ENCODE measurements at regions not wholly inside any gene's neighbourhood (a gene's known extent, or its start where the extent isn't known, plus 50 kb on each side); places are given as distances from the start of the nearest gene placed in this dataset.

- H3K27me3 ChIP-seq (ENCODE audit: control insufficient read depth in 1 of 2, insufficient read depth in 2 of 2, low read length in 2 of 2) = no peaks in the 10 kb centered on the region
- H3K36me3 ChIP-seq (replicated peaks in 1 of 2; ENCODE audit: control insufficient read depth in 1 of 2, insufficient read depth in 2 of 2, low read length in 2 of 2) = no peaks in the 10 kb centered on the region
- ChIA-PET POLR2A (no interaction called here), CTCF (ENCODE audit: low intra/inter-chr PET ratio, low total read pairs) (no interaction called here)
- no peak overlapping the region for H2AFZ ChIP-seq (ENCODE audit: low read length)
- H3K9me3 ChIP-seq (ENCODE audit: low read length) = no peaks in the 10 kb centered on the region
- no peak overlapping the region for H3K4me2 ChIP-seq (ENCODE audit: low read depth, low read length)
- H3K79me2 ChIP-seq (ENCODE audit: insufficient read depth, low read length) = no peaks in the 10 kb centered on the region
- intact Hi-C loops (cut with micrococcal nuclease; ENCODE audit: unreplicated experiment) (no loop called here), in situ Hi-C loops (cut with HindIII; ENCODE audit: extremely low pct_ligation_motif_present, low pct_unique_long_range_greater_than_20kb) (no loop called here)
- no peak overlapping the region for H3K4me3 ChIP-seq (replicated peaks in 1 of 3; ENCODE audit: insufficient read depth in 1 of 3, low read depth in 2 of 3, low read length in 3 of 3)
- ATAC-seq (no peak), DNase-seq (ENCODE audit: low spot score) (no peak), FAIRE-seq (no peak)
- H3K9ac ChIP-seq (ENCODE audit: insufficient read depth, low read depth, low read length) = no peak overlapping the region
- H3K27ac ChIP-seq (ENCODE audit: extremely low read length, insufficient read depth, low read length) = no peak overlapping the region
- no peaks in the 10 kb centered on the region for H3K4me1 ChIP-seq (ENCODE audit: insufficient read depth, low read length)
- H4K20me1 ChIP-seq (ENCODE audit: insufficient read depth, low read length) = no peaks in the 10 kb centered on the region
- BruUV-seq (replicated peaks) = no TSS peak
- no peak for TF ChIP-seq ZNF337 (CRISPR knock-in tag; IDR thresholded peaks at IDR 0.05; ENCODE audit: borderline replicate concordance, low read depth)
- no peak for TF ChIP-seq GTF2F1 (IDR thresholded peaks at IDR 0.05; ENCODE audit: low read length)
- no peak for TF ChIP-seq HOXA9 (CRISPR knock-in tag; IDR thresholded peaks at IDR 0.05; ENCODE audit: borderline replicate concordance)
- TF ChIP-seq CSRNP2 (CRISPR knock-in tag; conservative IDR thresholded peaks at IDR 0.05; ENCODE audit: low read depth) = no peak
- no peak for TF ChIP-seq ZBTB43 (CRISPR knock-in tag; conservative IDR thresholded peaks at IDR 0.05)
- no peak for TF ChIP-seq ZNF550 (CRISPR knock-in tag; IDR thresholded peaks at IDR 0.05; ENCODE audit: borderline replicate concordance)
Observed at GRCh38 chr12:33267641-33268040, 172.0 kb downstream of the SYT10 start.

- Histone ChIP-seq H3K4me2 (ENCODE audit: low read depth, low read length) (no peak overlapping the region), H3K4me1 (ENCODE audit: insufficient read depth, low read length) (no peaks in the 10 kb centered on the region), H4K20me1 (ENCODE audit: insufficient read depth, low read length) (no peaks in the 10 kb centered on the region), H3K4me3 (replicated peaks in 1 of 3; ENCODE audit: insufficient read depth in 1 of 3, low read depth in 2 of 3, low read length in 3 of 3) (no peak overlapping the region), H3K9me3 (ENCODE audit: low read length) (no peaks in the 10 kb centered on the region), H3K27ac (ENCODE audit: extremely low read length, insufficient read depth, low read length) (no peak overlapping the region), H3K27me3 (ENCODE audit: control insufficient read depth in 1 of 2, insufficient read depth in 2 of 2, low read length in 2 of 2) (no peaks in the 10 kb centered on the region), H2AFZ (ENCODE audit: low read length) (no peak overlapping the region), H3K79me2 (ENCODE audit: insufficient read depth, low read length) (no peaks in the 10 kb centered on the region), H3K36me3 (replicated peaks in 1 of 2; ENCODE audit: control insufficient read depth in 1 of 2, insufficient read depth in 2 of 2, low read length in 2 of 2) (no peaks in the 10 kb centered on the region), H3K9ac (ENCODE audit: insufficient read depth, low read depth, low read length) (no peak overlapping the region)
- FAIRE-seq (no peak), ATAC-seq (no peak), DNase-seq (ENCODE audit: low spot score) (no peak)
- WGBS (ENCODE audit: low lambda C conversion rate) = 3% methylated on average over 2 of the region's 2 CpGs
- POLR2A ChIA-PET = no interaction called here
- CTCF ChIA-PET (ENCODE audit: low intra/inter-chr PET ratio, low total read pairs) = no interaction called here
- in situ Hi-C loops (cut with HindIII; ENCODE audit: extremely low pct_ligation_motif_present, low pct_unique_long_range_greater_than_20kb) (no loop called here), intact Hi-C loops (cut with micrococcal nuclease; ENCODE audit: unreplicated experiment) (no loop called here)
- no TSS peak for BruUV-seq (replicated peaks)
- TF ChIP-seq SOX6 (IDR thresholded peaks at IDR 0.05) (no peak), SOX6 (CRISPR knock-in tag; IDR thresholded peaks at IDR 0.05) (no peak), ATF5 (CRISPR knock-in tag; IDR thresholded peaks at IDR 0.05; ENCODE audit: low read depth) (no peak), PPARG (CRISPR knock-in tag; conservative IDR thresholded peaks at IDR 0.05) (no peak), ZBTB1 (CRISPR knock-in tag; IDR thresholded peaks at IDR 0.05; ENCODE audit: borderline replicate concordance) (no peak), HMGXB3 (CRISPR knock-in tag; IDR thresholded peaks at IDR 0.05; ENCODE audit: borderline replicate concordance) (no peak)
Observed at GRCh38 chr12:33265900-33266299, 173.7 kb downstream of the SYT10 start.
